Thyroid gland (tissue), 4 donors: ENCODE measurements at regions not wholly inside any gene's neighbourhood (a gene's known extent, or its start where the extent isn't known, plus 50 kb on each side); places are given as distances from the start of the nearest gene placed in this dataset.

Experiments
- DNase-seq, 2 donors: peaks; one replicate each; pipeline ENCODE4 v3.0.0-alpha.2; 2019
- H3K27ac ChIP-seq, 3 donors: fragments of 200-600 bp; sonication (generic); 1 replicate in 2 of 3; 2 replicates in 1 of 3; pipeline ENCODE4 v1.5.1; 2016 to 2019; ENCODE audit warnings: mild to moderate bottlenecking in 1 of 3, moderate library complexity in 1 of 3
- H3K27me3 ChIP-seq: fragments of 200-600 bp; sonication (generic); one replicate; pipeline ENCODE4 v1.5.1; 2019
- H3K36me3 ChIP-seq, 2 donors: fragments of 200-600 bp; sonication (generic); one replicate each; pipeline ENCODE4 v1.5.1; 2016 to 2019
- H3K4me1 ChIP-seq, 2 donors: fragments of 200-600 bp; sonication (generic); one replicate each; pipeline ENCODE4 v1.5.1; 2017 to 2019
- H3K4me3 ChIP-seq, 3 donors: fragments of 200-600 bp; sonication (generic); replicated peaks in 1 of 3; 1 replicate in 2 of 3; 2 replicates in 1 of 3; pipeline ENCODE4 v1.5.1; 2016; ENCODE audit warnings: mild to moderate bottlenecking in 1 of 3
- H3K9me3 ChIP-seq: fragments of 200-600 bp; sonication (generic); one replicate; pipeline ENCODE4 v1.5.1; 2017
- CTCF ChIP-seq, 6 experiments: fragments of 200-600 bp in 3 of 6; fragments of 450-650 bp in 3 of 6; sonication (generic) in 3 of 6; IDR thresholded peaks; one replicate each; pipeline ENCODE4 v1.5.1; 2016 to 2019; ENCODE audit warnings: antibody characterized with exemption in 6 of 6, mild to moderate bottlenecking in 2 of 6, inconsistent platforms in 1 of 6, moderate library complexity in 1 of 6
- POLR2A ChIP-seq, 2 donors: fragments of 450-650 bp; IDR thresholded peaks; one replicate each; pipeline ENCODE4 v1.6.1; 2017; ENCODE audit warnings: antibody characterized with exemption in 2 of 2, mild to moderate bottlenecking in 2 of 2, moderate library complexity in 1 of 2
- WGBS, 2 donors: methylation state at CpG; one replicate each; pipeline ENCODE4 v1.1.5; 2017; 5-methylcytosine and 5-hydroxymethylcytosine counted together
- intact Hi-C: fragments of 100-400 bp; cut with DNase I; formaldehyde crosslinking; loops from one replicate; pipeline ENCODE4 v1.15.1; 2023

GRCh38 chr2:9742601-9743000, 100.7 kb upstream of the TAF1B start:
- 67 to 83% methylated on average over 4 to 5 of the region's 5 CpGs for WGBS, 2 donors
- no peak for DNase-seq
- H3K36me3 ChIP-seq, result no peaks in the 10 kb centered on the region
- no peaks in the 10 kb centered on the region for H3K9me3 ChIP-seq
- no peak overlapping the region for H3K27ac ChIP-seq
- peaks cover 0 to 6% of the 10 kb centered on the region in 2 donors for H3K4me1 ChIP-seq
- no peak overlapping the region for H3K4me3 ChIP-seq
- no peaks in the 10 kb centered on the region for H3K27me3 ChIP-seq
- intact Hi-C loops, result no loop called here
- TF ChIP-seq POLR2A (IDR thresholded peaks at IDR 0.05), result no peak
- no peak for TF ChIP-seq CTCF (IDR thresholded peaks at IDR 0.05)

GRCh38 chr2:9744256-9745004, 98.8 kb upstream of the TAF1B start:
- Histone ChIP-seq H3K27ac (no peak overlapping the region), H3K4me1 (no peaks in the 10 kb centered on the region), H3K27me3 (no peaks in the 10 kb centered on the region), H3K4me3 (no peak overlapping the region), H3K9me3 (no peaks in the 10 kb centered on the region), H3K36me3 (no peaks in the 10 kb centered on the region)
- 60 to 63% methylated on average over 11 to 12 of the region's 12 CpGs for WGBS, 2 donors
- no peak for DNase-seq
- intact Hi-C loops, result no loop called here
- TF ChIP-seq POLR2A (IDR thresholded peaks at IDR 0.05) (no peak), CTCF (IDR thresholded peaks at IDR 0.05) (no peak)

GRCh38 chr2:9745153-9745899, 97.9 kb upstream of the TAF1B start:
- WGBS, 2 donors, result 60 to 61% methylated on average over 3 of the region's 3 CpGs
- H3K36me3 ChIP-seq, result no peaks in the 10 kb centered on the region
- no peaks in the 10 kb centered on the region for H3K9me3 ChIP-seq
- no peaks in the 10 kb centered on the region for H3K4me1 ChIP-seq
- TF ChIP-seq POLR2A (IDR thresholded peaks at IDR 0.05), result no peak
- TF ChIP-seq CTCF (IDR thresholded peaks at IDR 0.05), result no peak
- DNase-seq, result no peak
- no peak overlapping the region for H3K4me3 ChIP-seq
- H3K27me3 ChIP-seq, result no peaks in the 10 kb centered on the region
- intact Hi-C loops, result no loop called here
- no peak overlapping the region for H3K27ac ChIP-seq

- no peak overlapping the region for H3K27ac ChIP-seq
- H3K9me3 ChIP-seq, result no peaks in the 10 kb centered on the region
- intact Hi-C loops, result no loop called here
- no peaks in the 10 kb centered on the region for H3K27me3 ChIP-seq
- 65 to 76% methylated on average over 4 of the region's 4 CpGs for WGBS, 2 donors
- DNase-seq, result no peak
- no peaks in the 10 kb centered on the region for H3K36me3 ChIP-seq
- TF ChIP-seq POLR2A (IDR thresholded peaks at IDR 0.05) (no peak), CTCF (IDR thresholded peaks at IDR 0.05) (no peak)
- no peaks in the 10 kb centered on the region for H3K4me1 ChIP-seq
- H3K4me3 ChIP-seq, result no peak overlapping the region
Measured at GRCh38 chr2:9747396-9747795, 95.9 kb upstream of the TAF1B start.

- intact Hi-C loops, result no loop called here
- WGBS, 2 donors, result 84 to 95% methylated on average over 6 of the region's 6 CpGs
- Histone ChIP-seq H3K27me3 (no peaks in the 10 kb centered on the region), H3K36me3 (no peaks in the 10 kb centered on the region), H3K27ac (no peak overlapping the region), H3K4me1 (no peaks in the 10 kb centered on the region), H3K9me3 (no peaks in the 10 kb centered on the region), H3K4me3 (no peak overlapping the region)
- TF ChIP-seq POLR2A (IDR thresholded peaks at IDR 0.05), result no peak
- no peak for TF ChIP-seq CTCF (IDR thresholded peaks at IDR 0.05)
- no peak for DNase-seq
Measured at GRCh38 chr2:9748577-9748976, 94.7 kb upstream of the TAF1B start.
